Fibroblast of mammary gland (primary cell): ENCODE measurements at regions not wholly inside any gene's neighbourhood (a gene's known extent, or its start where the extent isn't known, plus 50 kb on each side); places are given as distances from the start of the nearest gene placed in this dataset.

Source experiments
- DNase-seq: peaks from one replicate; pipeline ENCODE4 v3.0.0-alpha.2; 2010; ENCODE audit warnings: low read depth
- H3K4me3 ChIP-seq: 2 replicates; pipeline ENCODE4 v1.5.1; 2011; ENCODE audit warnings: low read depth, mild to moderate bottlenecking, low read length, moderate library complexity; ENCODE audit not compliant: control insufficient read depth
- TF ChIP-seq, protein P1 (sequence below): conservative IDR thresholded peaks from 2 replicates; pipeline ENCODE4 v1.5.1; 2011; ENCODE audit warnings: low read depth, low read length, inconsistent platforms; ENCODE audit not compliant: control insufficient read depth, insufficient read depth

- H3K4me3 ChIP-seq = no peak overlapping the region
- TF ChIP-seq, protein P1, sequence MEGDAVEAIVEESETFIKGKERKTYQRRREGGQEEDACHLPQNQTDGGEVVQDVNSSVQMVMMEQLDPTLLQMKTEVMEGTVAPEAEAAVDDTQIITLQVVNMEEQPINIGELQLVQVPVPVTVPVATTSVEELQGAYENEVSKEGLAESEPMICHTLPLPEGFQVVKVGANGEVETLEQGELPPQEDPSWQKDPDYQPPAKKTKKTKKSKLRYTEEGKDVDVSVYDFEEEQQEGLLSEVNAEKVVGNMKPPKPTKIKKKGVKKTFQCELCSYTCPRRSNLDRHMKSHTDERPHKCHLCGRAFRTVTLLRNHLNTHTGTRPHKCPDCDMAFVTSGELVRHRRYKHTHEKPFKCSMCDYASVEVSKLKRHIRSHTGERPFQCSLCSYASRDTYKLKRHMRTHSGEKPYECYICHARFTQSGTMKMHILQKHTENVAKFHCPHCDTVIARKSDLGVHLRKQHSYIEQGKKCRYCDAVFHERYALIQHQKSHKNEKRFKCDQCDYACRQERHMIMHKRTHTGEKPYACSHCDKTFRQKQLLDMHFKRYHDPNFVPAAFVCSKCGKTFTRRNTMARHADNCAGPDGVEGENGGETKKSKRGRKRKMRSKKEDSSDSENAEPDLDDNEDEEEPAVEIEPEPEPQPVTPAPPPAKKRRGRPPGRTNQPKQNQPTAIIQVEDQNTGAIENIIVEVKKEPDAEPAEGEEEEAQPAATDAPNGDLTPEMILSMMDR = no peak
- DNase-seq = no peak
These were observed 104.1 kb upstream of the CASK start for GRCh38 chrX:42027367-42028000.

DNA sequence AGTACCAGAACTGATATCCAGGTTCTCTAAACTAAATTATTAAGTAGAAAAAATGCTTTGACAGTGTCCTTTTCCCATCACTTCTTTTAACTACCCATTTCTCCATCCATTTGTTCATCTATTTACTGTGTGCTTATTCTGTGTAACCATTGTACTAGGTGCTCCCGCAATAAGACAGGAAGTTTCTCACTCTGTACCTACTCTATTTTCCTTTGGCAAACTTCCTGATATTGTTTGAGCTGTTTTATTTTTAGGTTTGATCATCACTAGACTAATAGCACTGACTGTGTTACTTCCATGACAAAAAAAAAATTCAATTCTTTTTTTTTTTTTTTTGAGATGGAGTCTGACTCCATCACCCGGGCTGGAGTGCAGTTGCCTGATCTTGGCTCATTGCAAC lies 102.5 kb upstream of the CASK start:
- TF ChIP-seq, protein P1 = no peak
- H3K4me3 ChIP-seq = no peak overlapping the region
- no peak for DNase-seq

DNA sequence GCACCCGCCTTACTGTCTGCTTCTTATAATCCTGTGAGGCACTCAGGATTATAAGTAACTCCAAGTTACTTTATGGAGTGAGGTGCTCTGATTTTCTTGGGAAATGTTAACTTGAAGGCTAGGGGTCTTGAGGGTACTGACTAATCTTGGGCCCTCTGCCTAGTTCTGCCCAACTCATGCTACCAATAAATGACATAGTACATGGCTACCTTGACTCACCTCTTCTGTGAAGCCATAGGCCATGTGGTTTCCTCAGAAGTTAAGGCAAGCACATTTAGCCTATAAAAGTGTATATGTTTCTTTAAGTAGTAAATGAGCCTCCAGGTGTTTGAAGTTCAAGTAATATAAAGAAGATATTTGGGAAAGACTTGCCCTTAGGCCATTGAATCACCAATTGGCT lies 99.8 kb upstream of the CASK start:
- H3K4me3 ChIP-seq = no peak overlapping the region
- TF ChIP-seq, protein P1 = no peak
- no peak for DNase-seq

DNA sequence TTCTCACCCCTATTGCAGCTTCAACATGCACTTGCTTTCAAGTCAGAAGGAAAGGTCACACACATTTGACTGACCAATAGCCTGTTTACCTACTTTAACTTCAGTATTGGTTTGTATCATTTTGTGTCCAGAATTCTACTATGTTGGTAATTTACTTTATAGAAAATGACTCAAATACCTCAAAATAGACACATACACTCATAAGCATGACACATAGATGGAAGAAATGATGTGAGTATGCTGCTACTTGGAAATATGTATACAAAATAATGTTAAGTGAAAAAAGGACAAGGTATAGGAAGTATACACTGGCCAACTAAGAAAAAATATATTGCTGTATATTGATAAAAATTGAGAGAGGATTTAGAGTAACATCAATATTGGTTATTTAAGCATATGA lies 98.8 kb upstream of the CASK start:
- DNase-seq = no peak
- no peak overlapping the region for H3K4me3 ChIP-seq
- TF ChIP-seq, protein P1 = no peak

GRCh38 chrX:42021058-42021457 lies 97.7 kb upstream of the CASK start:
- H3K4me3 ChIP-seq = no peak overlapping the region
- TF ChIP-seq, protein P1 = no peak
- no peak for DNase-seq

- TF ChIP-seq, protein P1 = no peak
- no peak overlapping the region for H3K4me3 ChIP-seq
- DNase-seq = no peak
These were observed 96.9 kb upstream of the CASK start for GRCh38 chrX:42020225-42020624.

DNA sequence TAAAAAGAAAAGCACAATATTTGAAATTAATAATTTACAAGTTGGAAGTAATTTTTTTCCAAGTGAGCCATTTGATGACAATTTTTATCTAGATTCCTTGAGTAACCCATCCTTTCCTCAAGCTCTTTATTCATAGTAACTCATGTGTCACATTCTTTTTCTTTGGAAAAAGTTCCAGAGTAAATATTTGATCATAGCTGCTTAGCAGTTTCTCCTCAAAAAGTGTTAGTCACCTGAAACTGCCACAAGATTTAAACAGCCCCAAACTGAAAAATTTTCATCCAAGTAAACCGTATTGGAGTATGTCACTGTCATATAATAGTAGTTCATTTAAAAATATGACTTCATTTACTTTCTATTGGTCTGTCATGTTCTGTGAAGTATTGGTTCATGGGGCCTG lies 94.6 kb upstream of the CASK start:
- TF ChIP-seq, protein P1 = no peak
- no peak for DNase-seq
- H3K4me3 ChIP-seq = no peak overlapping the region
